GM13976 (cell line): ENCODE measurements at regions not wholly inside any gene's neighbourhood (a gene's known extent, or its start where the extent isn't known, plus 50 kb on each side); places are given as distances from the start of the nearest gene placed in this dataset.

Experiments
- DNase-seq: peaks from one replicate; pipeline ENCODE4 v3.0.0; 2012; ENCODE audit warnings: low spot score
- CTCF ChIP-seq: IDR thresholded peaks from 2 replicates; pipeline ENCODE4 v1.5.1; 2012; ENCODE audit warnings: borderline replicate concordance, mild to moderate bottlenecking; ENCODE audit not compliant: insufficient read depth; ENCODE audit errors: extremely low read depth, missing control alignments, control extremely low read depth
- in situ Hi-C: fragments of 300-500 bp; cut with MboI; formaldehyde crosslinking; loops from one replicate; pipeline ENCODE4 v1.12.0; 2022; ENCODE audit warnings: low sequenced_read_pairs, mixed read lengths, inconsistent platforms; ENCODE audit not compliant: unreplicated experiment

GRCh38 chr2:62339413-62339812 lies 143.5 kb downstream of the B3GNT2 start:
- in situ Hi-C loops, result no loop called here
- peak; percentile 14 for TF ChIP-seq CTCF
- no peak for DNase-seq

- no peak for DNase-seq
- no peak for TF ChIP-seq CTCF
- in situ Hi-C loops, result no loop called here
Measured at GRCh38 chr2:62338111-62338510, 142.2 kb downstream of the B3GNT2 start.

GRCh38 chr2:62337403-62337802 lies 141.5 kb downstream of the B3GNT2 start:
- DNase-seq, result no peak
- in situ Hi-C loops, result no loop called here
- no peak for TF ChIP-seq CTCF

- in situ Hi-C loops, result no loop called here
- DNase-seq, result no peak
- TF ChIP-seq CTCF, result no peak
Measured at GRCh38 chr2:62335612-62336011, 139.7 kb downstream of the B3GNT2 start.

GRCh38 chr2:62334440-62335058 lies 138.6 kb downstream of the B3GNT2 start:
- no peak for TF ChIP-seq CTCF
- in situ Hi-C loops, result no loop called here
- no peak for DNase-seq

- in situ Hi-C loops, result no loop called here
- no peak for DNase-seq
- no peak for TF ChIP-seq CTCF
Measured at GRCh38 chr2:62334009-62334408, 138.1 kb downstream of the B3GNT2 start.
